GM10248 (cell line): ENCODE measurements at regions not wholly inside any gene's neighbourhood (a gene's known extent, or its start where the extent isn't known, plus 50 kb on each side); places are given as distances from the start of the nearest gene placed in this dataset.

Experiments used
- CTCF ChIA-PET: fragments of 300-600 bp; sonication (Branson Sonifier 250); formaldehyde crosslinking; extraction: SDS; loops from one replicate; lab custom pipeline; 2021; ENCODE audit warnings: antibody characterized with exemption; lab: Yijun Ruan, JAX
- POLR2A ChIA-PET: fragments of 350-650 bp; sonication (Branson Sonifier 250); formaldehyde crosslinking; extraction: SDS; loops from one replicate; lab custom pipeline; 2020; ENCODE audit warnings: antibody characterized with exemption; lab: Yijun Ruan, JAX
- DNase-seq: peaks from one replicate; pipeline ENCODE4 v3.0.0; 2012; ENCODE audit errors: extremely low spot score
- TF ChIP-seq, protein P1 (sequence below): IDR thresholded peaks from 2 replicates; pipeline ENCODE4 v1.5.1; 2012; ENCODE audit warnings: mild to moderate bottlenecking, low read depth; ENCODE audit errors: extremely low read depth, missing control alignments, control extremely low read depth

DNA sequence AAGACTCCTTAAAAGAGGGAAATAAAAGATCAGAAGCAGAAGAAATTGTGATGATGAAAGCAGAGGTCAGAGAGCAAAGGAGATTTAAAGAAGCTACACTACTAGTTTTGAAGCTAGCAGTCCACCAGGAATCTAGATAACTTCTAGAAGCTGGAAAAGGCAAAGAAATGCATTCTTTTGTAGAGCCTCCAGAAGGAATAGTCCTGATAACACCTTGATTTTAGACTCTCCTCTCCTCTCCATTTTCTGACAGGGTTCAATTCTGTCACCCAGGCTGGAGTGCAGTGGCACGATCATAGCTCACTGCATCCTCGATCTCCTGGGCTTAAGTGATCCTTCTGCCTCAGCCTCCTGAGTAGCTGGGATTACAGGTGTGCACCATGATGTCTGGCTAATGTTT is 1187.3 kb upstream of the CNTN5 start:
- POLR2A ChIA-PET: no interaction called here

DNA sequence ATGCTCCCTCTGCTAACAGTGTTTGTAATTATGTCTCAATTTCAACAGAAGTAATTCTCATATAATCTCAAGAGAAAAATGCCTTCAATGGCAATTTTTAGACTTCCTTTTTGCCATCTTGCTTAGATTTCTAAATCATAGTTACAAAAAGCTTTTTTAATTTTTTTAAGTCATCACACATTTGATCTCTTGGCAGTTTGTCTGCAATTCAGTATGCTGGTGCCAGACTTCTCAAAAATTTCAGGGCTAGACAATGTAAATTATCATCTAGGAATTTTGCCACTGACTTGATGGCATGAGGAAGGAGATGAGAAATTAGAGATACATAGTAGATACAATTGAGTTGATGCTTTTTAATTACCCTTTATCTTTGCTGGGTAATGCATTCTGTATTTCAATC is 1176.7 kb upstream of the CNTN5 start:
- TF ChIP-seq, protein P1, sequence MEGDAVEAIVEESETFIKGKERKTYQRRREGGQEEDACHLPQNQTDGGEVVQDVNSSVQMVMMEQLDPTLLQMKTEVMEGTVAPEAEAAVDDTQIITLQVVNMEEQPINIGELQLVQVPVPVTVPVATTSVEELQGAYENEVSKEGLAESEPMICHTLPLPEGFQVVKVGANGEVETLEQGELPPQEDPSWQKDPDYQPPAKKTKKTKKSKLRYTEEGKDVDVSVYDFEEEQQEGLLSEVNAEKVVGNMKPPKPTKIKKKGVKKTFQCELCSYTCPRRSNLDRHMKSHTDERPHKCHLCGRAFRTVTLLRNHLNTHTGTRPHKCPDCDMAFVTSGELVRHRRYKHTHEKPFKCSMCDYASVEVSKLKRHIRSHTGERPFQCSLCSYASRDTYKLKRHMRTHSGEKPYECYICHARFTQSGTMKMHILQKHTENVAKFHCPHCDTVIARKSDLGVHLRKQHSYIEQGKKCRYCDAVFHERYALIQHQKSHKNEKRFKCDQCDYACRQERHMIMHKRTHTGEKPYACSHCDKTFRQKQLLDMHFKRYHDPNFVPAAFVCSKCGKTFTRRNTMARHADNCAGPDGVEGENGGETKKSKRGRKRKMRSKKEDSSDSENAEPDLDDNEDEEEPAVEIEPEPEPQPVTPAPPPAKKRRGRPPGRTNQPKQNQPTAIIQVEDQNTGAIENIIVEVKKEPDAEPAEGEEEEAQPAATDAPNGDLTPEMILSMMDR: no peak
- POLR2A ChIA-PET: no interaction called here
- no peak for DNase-seq
- CTCF ChIA-PET: no interaction called here

More for the DNA sequence above, 1187.3 kb upstream of the CNTN5 start:
- CTCF ChIA-PET: no interaction called here
- TF ChIP-seq, protein P1: no peak
- DNase-seq: no peak

DNA sequence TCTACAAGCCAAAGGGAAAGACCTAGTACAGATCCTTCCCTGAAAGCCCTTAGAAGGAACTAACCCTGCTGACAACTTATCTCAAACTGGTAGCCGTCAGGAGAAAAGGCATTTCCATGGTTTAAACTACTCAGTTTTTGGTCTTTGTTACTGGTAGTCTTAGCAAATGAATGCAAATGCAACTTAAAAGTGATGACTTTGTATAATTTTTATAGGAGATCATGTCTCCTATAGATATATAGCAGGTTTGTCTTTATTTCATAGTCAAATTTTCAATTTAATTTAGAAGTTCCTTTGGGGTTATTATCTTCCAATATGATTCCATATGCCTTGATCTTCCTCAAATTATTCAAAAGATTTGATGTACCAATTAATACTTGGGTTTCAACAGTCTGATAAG is 1173.0 kb upstream of the CNTN5 start:
- POLR2A ChIA-PET: no interaction called here
- no peak for DNase-seq
- TF ChIP-seq, protein P1: no peak
- CTCF ChIA-PET: no interaction called here

DNA sequence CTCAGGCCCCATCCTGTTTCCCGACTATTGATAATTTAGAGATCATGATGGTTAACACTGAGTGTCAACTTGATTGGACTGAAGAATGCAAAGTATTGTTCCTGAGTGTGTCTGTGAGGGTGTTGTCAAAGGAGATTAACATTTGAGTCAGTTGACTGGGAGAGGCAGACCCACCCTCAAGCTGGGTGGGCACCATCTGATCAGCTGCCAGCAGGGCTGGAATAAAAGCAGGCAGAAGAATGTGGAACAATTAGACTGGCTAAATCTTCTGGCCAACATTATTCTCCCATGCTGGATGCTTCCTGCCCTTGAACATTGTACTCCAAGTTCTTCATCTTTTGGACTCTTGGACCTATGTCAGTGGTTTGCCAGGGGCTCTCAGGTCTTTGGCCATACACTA is 1170.0 kb upstream of the CNTN5 start:
- TF ChIP-seq, protein P1: no peak
- CTCF ChIA-PET: no interaction called here
- POLR2A ChIA-PET: no interaction called here
- no peak for DNase-seq

DNA sequence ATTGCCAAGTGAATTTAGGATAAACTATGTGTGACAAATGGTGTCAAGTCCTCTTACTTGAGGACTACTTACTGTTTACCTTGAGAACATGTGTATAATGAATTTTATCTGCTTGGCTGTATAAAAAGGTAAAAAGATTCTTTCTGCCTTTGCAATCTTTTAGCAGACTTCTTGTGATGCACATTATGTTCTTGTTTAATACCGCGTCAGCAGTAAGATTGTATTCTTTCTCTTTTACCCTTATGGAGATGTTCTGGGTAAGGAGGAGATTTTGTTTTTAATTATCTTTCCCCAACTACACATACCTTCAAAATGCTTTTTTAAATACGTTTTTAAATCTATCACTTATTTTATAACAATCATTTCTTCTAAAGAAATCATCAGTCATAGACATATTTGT is 1166.4 kb upstream of the CNTN5 start:
- TF ChIP-seq, protein P1: no peak
- no peak for DNase-seq
- POLR2A ChIA-PET: no interaction called here
- CTCF ChIA-PET: no interaction called here

DNA sequence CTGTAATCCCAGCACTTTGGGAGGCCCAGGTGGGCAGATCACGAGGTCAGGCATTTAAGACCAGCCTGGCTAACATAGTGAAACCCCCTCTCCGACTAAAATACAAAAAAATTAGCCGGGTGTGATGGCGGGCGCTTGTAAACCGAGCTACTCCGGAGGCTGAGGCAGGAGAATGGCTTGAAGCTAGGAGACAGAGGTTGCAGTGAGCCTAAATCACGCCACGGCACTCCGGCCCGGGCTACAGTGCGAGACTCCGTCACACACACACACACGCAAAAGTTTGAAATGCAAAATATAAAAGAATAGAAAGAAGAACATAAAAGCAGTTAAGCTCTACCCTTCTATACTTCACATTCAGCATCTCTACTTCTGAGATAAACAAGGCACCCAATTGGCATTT is 1165.9 kb upstream of the CNTN5 start:
- ChIA-PET CTCF (no interaction called here), POLR2A (no interaction called here)
- TF ChIP-seq, protein P1: no peak
- no peak for DNase-seq

DNA sequence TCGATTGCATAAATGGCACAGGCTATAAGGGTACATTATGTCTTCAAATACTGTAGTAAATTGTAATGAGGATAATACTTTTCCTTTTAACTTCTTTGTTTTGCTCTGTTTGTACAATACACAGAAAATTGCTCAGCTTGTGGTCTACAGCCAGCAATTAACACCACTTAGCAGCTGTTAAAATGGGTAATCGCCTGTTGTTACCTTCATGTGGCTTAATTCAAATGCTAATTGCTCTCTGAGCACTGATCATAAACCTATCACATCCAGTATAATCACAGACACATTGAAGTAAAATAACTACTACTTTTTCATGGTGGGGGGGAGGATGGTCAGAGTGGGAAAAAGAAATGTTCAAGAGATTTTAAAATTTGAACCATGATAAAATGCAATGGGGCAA is 1164.1 kb upstream of the CNTN5 start:
- CTCF ChIA-PET: interaction anchor here (1.2 kb wide), 1 partner anchor 74 kb away, joined by 3 read pairs; no protein-coding TSS in a partner anchor
- TF ChIP-seq, protein P1: no peak
- DNase-seq: no peak
- POLR2A ChIA-PET: no interaction called here
